HG03064 (cell line): ENCODE measurements at regions not wholly inside any gene's neighbourhood (a gene's known extent, or its start where the extent isn't known, plus 50 kb on each side); places are given as distances from the start of the nearest gene placed in this dataset.

ENCODE experiments used
- ATAC-seq: cut with Tn5 transposase; IDR thresholded peaks from one replicate; pipeline ENCODE4 v1.9.1; 2021; ENCODE audit warnings: low read depth; ENCODE audit not compliant: unreplicated experiment

DNA sequence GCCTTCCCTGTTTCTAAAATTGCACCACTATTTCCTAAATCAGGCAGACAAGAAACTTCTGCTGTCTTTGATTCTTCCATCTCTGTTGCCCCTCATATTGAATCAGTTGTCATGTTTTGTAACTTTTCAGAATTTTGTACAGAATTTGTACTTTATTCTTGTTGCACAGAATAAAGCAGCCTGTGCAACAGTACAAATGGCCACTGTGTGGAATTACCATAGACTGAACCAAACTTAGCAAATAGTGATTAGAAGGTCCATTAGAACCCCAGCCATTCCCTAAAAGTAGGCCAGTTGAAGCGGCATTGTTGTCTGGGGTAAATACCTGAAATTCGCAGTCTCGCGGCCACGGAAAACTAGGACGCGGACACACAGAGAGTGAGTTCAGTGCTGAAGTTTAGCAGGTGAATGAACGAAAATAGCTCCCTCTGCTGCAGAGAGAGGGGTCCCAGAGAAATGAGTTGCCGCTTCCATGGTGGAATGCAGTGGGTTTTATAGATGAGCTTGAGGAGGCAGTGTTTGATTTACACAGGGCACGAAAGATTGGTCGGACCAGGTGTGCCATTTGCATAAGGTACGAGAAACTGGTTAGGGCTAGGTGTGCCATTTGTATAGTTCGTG lies 71.8 kb downstream of the C4orf33 start:
- ATAC-seq, result no peak

DNA sequence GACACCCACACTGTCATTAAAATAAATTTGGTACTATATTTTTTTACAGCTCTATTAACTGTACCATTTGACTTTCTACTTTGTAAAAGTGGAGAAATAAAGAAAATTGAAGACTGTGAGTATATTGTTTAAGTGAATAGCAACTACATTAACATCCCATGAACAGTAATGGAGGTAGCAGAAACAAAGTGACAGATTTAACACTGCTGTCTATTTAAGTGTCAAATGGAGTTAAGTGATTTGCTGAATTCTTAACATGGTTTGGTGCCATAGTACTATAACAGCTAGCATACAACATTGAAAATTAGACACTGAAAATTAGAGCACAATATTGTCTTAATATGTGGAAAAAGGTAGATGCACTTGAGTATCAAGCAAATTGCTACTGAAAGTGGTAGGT lies 76.2 kb downstream of the C4orf33 start:
- no peak for ATAC-seq

DNA sequence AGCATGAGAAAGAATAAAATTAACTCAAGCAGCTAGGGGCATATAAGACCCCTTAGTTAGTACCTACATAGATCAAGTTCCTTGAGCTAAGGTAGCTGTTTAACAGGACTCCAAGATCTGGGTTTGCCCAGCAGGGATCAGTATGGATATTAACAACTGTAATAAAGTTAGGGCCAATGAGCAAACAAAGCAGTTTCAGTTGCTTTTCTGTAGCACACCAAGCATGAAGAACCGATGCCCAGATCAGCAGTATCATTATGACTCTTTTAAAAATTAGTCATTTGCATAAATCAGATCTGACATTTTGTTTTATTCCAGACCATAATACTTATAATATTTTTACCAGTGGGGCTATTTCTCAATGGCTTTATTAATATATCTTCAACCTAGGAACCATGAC lies 80.9 kb downstream of the C4orf33 start:
- ATAC-seq, result no peak

DNA sequence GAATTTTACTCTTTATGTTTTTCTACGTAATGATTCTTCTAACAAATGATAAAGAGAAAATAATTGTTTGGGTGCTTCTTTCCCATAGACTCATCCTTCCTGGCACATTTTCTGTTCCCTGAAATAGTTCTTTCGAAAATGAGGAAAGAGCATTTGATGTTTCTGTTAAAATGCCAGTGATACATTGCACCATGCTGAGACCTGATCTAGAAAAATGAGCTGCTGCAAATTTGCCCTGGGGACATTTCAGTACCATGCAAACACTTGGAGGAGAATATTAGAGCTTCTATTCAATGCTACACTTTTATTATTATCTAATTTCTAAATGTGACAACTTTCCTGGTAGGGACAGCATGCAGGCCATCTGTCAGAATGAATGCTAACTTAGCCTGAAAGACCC lies 83.3 kb downstream of the C4orf33 start:
- no peak for ATAC-seq

DNA sequence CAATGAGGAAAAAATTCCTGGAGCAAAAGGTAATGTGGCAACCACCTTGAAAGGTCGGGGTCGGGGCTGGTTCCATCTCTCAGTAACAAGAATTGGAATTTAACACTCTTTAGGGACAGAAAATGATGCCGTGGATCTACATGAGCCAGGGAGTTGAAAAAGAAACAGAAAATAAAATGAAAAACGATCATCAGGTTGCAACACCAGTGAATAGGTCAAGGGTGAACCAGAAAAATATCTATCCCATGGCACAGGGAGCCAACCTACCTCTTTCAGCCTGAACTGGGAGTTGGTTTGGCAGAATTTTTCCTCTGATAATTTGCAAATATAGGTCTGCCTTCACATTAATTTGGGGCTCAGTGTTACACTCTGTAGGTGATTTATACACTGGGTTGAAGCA lies 93.7 kb downstream of the C4orf33 start:
- ATAC-seq, result no peak

DNA sequence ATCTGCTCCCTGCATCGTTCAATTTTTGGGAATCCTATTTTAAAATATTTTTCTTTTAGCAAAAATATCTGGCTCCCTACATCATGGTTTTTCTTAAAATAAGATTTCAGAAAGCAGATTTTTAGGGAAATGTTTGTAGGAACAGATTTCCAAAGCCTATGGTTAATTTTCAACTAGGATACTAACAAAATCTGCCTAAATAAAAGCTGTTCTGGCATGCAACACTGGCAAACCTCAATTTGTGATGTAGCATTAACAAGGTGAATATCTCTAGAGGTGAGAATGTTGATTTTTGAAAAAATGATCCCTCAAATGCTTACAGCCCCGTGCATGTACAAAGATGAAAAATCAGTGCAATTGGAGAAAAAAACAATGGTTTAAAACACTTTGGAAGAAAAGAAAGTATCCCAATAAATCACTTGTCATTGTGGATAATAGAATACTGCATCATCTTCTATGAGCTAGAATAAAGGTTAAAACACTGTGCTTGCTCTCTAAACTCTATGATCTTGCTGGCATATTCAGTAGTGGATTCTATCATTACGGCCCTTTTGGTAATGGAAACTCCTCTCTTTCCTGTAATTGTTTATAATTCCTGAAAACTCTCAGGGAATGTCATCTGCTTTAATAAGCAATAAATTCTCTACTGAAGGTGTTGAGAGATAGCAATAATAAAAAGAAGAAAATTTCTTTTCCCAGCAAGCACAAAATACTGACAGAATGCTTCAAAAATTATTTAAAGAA lies 97.6 kb downstream of the C4orf33 start:
- ATAC-seq, result no peak

DNA sequence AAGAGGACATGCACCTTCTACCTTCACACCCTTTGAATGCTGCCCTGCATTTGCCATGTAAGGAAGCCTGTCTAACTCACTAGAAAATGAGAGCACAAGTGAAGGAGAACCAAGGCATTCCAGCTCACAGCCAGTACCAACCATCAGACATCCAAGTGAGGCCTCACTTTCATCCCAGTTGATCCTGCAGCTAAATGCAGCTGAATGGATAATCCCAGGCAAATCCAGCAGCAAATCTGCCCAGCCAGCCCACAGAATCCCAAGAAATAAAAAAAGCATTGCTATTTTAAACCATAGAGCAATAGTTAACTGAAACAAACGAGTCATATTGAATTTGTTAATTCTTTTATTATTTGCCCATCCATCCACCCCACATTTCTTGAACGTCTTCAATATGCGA lies 112.5 kb downstream of the C4orf33 start:
- ATAC-seq, result no peak

DNA sequence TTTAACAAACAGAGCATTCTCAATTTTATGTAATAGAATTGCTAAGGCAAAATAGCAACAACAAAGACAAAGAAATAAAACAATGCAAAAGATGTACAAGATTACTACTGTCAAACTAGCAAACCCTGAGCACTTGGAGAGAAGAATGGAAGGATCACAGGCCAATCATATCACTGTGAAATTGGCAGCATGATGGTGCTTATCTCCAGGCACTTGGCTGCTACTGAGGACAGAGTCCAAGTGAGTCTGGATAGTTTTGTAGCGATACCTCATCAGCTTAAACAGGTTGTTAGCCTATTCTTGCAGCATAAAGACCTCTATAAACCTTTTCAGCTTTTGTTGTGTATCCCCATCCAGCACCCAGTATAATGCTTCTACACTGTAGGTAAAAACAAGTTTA lies 117.7 kb downstream of the C4orf33 start:
- no peak for ATAC-seq

DNA sequence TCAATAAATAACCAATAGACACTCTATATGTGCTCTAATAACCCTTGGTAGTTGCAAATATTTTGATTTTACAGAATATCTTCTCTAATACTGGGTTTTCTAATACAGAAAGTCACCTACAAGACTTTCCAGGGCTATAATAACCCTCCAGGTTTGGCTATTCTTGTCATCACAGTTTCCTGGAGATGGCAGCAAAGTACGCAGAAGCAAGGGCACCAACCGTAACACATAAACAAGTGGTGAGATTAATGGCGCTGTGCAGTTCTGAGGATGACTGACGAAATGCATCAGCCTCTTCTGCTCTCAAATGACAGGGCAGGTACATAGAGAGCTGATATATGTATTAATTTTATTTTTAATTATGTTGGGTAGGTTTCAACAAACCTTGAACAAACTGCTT lies 122.4 kb downstream of the C4orf33 start:
- no peak for ATAC-seq

DNA sequence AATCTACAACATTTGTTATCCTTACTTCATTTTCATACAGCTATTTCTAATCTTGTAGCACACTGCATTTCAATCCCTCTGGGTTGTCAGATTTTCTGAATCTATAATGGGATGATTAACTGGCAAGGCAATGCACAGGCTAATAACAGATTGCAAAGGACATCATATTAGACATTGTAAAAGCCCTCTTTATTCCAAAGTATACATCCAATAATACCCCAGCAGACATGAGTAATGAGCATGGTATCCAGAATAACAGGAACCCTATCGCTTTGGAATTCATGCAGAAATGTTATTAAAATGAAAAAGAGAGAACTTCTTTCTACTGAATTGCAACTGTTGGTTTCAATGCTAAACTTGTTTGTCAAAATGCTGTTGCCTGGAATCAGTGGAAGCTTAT lies 122.9 kb downstream of the C4orf33 start:
- no peak for ATAC-seq

DNA sequence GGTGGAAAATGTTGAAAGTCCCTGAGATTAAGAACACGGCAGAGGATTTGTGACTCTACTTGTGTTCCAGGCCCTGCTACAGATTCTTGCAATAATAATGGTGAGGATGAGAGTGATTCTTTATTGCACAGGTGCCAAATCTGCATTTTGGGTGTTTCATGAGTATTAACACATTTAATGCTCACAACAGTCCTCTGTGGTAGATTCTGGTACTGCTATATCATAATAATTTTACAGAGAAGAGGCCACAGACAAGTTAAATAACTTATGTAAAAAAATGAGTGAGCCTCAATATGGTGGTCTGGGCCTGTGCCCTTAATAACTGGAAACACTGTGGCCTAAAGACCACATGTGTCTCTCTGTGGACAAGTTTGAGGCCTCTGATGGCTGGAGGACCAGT lies 124.3 kb downstream of the C4orf33 start:
- no peak for ATAC-seq

DNA sequence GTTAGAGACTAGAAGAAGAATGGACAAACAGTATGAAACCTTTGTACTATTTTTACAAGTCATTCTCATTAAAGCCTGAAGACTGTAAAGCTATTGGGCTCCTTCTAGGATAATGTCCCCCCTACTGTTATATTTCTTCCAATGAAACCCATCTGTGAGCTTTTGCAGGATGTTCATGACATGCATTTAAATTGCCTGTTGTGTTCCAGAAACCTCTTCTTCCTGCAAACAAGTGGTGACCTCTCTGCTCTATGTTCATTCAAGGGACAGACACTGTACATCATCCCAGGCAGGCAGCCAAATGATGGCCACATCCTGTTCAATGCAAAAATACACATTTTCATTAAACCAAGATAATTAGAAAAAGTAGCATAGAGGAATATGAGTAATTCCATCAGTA lies 128.0 kb downstream of the C4orf33 start:
- no peak for ATAC-seq

DNA sequence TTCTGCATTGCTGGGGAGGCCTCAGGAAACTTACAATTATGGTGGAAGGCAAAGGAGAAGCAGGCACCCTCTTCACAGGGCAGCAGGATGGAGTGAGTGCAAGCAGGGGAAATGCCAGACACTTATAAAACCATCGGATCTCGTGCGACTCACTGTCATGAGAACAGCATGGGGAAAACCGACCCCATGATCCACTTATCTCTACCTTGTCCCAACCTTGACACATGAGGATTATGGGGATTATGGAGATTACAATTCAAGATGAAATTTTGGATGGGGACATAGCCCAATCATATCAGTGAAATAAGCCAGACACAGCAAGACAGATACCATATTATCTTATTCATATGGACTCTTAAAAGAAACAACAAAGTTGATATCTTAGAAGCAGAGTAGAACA lies 134.9 kb downstream of the C4orf33 start:
- ATAC-seq, result no peak

DNA sequence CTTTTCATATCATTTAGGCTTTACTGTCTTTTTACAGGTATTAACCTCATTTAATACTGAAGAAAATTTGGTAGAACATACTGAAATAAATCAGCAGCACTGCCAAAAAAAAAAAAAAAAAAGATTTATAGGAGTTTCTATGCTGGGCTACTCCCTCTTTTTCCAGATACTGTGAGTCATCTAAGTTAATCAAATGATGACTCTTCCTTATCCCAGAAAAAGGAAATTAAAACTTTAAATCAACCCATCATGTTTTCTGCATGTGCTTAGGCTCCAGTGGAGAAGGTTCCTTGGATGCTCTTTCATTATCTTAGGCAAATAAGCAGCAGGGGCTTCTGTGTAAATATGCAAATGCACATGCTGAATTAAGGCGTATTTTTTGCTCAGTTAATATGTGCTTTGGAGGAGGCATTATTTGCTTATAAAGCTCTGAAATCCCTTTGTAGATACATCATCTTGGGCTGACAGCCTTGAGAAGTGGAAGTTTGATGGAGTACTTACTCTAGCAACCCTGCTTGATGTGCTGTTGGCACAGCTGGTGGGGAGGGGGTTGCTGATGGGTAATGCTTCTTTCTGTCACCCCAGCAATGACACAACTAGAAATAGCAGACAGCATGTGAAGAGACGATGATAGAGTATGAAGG lies 136.1 kb downstream of the C4orf33 start:
- ATAC-seq, result no peak

DNA sequence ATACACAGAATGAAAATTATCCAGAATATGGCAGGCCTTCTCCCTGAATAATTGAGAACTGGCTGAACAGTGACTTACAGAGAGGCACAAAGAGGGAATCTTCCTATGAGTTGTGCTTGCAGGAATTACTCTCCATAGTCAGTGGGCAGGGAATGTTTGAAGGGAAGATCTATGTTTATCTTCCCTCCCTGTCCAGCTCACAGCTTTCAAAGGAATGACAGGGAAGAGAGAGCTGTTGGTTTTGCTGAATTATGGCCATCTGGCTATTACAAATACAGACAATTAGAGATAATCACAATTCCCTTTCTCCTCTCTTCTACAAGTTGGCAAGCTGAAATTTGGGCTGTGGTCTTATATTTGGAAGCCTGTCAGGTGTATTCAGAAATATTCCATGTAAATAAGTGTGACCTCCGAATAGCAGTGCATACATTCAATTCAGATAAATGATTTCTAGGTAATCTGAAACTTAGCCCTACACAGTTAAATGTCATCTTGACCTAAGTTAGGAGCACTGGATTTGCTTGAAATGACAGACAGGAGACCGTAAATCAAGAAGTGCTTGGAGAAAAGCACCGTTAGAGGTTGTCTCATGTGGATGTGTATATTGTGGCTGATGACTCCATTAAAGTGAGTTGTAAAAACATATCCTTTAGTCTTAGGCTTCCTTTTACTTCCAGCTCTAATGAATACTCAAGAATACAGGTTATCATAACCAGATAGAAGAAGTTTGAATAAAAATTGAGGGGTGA lies 136.8 kb downstream of the C4orf33 start:
- ATAC-seq, result no peak

DNA sequence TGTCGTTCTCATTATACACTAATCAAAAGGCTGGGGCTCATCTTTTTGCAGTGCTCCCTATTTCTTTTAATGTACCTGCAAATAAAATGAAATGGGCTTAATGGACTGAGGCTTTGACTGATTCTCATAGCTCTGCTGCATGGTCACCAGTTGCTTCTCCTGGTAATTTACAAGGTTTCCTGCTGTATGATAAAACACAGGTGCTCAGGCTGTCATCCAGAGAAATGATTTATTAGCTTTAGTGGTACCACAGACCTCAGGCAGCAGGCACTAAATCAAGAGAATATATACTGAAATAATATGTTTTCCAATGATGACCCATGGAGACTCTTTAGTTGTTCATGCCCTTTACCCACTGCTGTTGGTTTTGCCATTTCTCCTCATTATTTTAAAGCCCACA lies 137.7 kb downstream of the C4orf33 start:
- no peak for ATAC-seq

DNA sequence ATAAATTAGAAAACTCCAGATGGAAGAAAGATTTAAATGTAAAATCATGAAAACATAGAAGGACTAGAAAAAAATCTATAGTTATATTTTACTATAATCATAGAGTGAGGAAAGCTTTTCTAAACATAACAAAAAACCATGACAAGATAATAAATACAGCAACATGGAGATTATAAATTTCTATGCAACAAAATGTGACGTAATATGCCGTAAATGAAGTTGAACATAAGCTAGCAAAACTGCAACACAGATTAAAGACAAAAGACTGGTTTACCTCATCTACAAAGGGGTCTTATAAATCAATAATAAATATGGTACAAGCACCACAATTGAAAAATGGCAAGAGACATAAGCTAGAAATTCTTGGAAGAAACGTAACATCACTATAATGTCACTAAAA lies 140.4 kb downstream of the C4orf33 start:
- ATAC-seq, result no peak

DNA sequence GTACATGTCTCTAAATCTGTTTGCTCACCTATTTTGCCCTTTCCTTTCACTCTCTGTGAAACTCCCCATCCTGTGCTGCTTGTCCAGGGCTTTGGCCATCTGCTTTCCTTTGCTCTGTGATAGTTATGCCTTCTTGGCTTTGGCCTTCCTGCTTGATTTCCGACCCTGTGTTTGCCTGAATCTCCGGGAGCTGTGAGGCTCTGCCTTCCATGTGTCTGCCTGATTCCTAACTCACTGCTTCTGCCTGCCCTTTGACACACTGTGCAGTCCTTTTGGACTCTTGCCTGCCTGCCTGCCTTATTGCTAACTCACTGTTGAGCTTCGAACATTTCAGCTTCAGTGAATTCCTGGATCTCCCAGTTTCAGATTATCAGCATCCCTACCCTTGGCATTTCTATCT lies 143.1 kb downstream of the C4orf33 start:
- ATAC-seq, result no peak

DNA sequence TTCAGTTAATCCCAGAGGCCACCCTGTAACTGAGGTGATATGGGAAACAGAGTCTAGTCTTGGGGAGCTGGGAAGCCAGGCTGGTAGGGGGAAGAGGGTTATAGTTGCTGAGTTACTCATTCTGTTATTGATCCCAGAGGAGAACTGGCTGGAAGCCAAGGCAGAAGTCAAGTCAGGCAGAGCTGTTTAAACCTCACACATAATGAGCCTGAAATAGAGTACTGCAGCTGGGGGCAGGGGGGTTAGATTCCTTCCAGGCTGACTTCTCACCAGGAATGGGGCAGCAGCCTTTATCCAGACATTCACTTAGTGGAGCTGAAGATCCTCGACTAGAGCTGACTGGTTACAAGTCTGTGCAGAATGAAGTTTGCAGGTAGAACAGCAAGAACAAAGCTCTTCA lies 144.9 kb downstream of the C4orf33 start:
- ATAC-seq, result no peak

DNA sequence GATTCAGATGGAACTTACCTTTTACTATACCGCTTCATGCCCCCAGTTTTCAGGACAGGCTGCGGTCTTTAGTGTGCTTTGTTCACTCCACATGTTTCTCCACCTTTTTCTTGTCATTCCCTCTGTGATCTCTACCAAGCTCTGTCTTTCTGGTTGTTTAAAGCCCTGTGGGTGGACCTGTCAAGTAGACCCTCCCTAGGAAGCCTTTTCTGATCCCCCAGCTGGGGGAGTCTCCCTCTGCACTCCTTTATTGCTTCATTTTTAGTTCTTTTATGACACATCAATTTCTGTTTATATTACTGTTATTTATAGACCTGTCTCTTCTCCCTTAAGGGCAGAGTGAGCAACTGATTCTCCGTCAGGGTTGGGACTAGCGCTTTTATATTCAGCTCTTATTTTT lies 150.2 kb downstream of the C4orf33 start:
- no peak for ATAC-seq

DNA sequence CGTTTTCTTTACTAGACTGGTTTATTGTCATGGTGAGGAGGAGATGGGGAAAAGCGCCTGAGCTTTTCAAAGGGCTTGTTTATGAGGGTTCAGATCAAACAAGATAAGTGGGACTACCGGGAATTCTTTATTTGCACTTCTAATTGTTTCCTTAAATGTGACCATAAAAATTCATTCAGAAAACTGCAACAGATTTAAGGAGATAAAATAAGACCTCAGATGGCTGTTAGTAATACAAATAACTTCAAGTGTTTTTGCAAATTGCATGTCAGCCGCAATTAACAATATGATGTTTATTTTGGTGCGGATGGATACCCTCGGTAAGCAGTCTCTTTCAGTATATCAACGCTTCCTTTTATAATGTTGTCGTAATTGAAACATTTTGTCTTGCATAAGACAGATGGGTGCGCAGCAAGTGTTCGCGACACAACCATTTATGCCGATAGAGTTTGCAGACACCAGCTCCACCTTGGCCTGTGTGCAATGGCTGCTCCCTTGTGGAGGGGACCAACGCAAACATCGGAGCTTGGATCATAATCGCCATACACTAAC lies 151.0 kb downstream of the C4orf33 start:
- no peak for ATAC-seq
